CD4-positive, alpha-beta T cell (primary cell): ENCODE measurements at regions not wholly inside any gene's neighbourhood (a gene's known extent, or its start where the extent isn't known, plus 50 kb on each side); places are given as distances from the start of the nearest gene placed in this dataset.

Experiments used
- ATAC-seq: fragments of 200-7000 bp; cut with Tn5 transposase; one replicate; pipeline ENCODE4 v1.10.0; 2022; ENCODE audit warnings: mild to moderate bottlenecking; ENCODE audit not compliant: poor library complexity
- CTCF ChIA-PET: fragments of 350-600 bp; sonication (Branson Sonifier 250); formaldehyde crosslinking; loops from one replicate; lab custom pipeline; 2021; ENCODE audit warnings: antibody characterized with exemption, inconsistent platforms; lab: Charles Lee
- POLR2A ChIA-PET: fragments of 350-600 bp; sonication (Branson Sonifier 250); formaldehyde crosslinking; loops from one replicate; lab custom pipeline; 2021; ENCODE audit warnings: antibody characterized with exemption, inconsistent platforms; lab: Charles Lee
- DNase-seq, 14 experiments: peaks; one replicate each; pipeline ENCODE4 v3.0.0-alpha.2; 2013 to 2020; ENCODE audit warnings: mixed read lengths in 2 of 14
- H3K27ac ChIP-seq, 2 donors: one replicate each; pipeline versions ENCODE4 v1.5.1 to v1.7.0; 2013; ENCODE audit warnings: low read length in 2 of 2, low read depth in 1 of 2, mild to moderate bottlenecking in 1 of 2
- H3K27me3 ChIP-seq, 2 experiments: 1 replicate in 1 of 2; 2 replicates in 1 of 2; pipeline versions ENCODE4 v1.6.1 to v1.7.0; 2013; ENCODE audit warnings: low read length in 2 of 2, control low read depth in 1 of 2, mild to moderate bottlenecking in 1 of 2, moderate library complexity in 1 of 2; ENCODE audit not compliant: insufficient read depth in 2 of 2, control insufficient read depth in 1 of 2
- H3K36me3 ChIP-seq: one replicate; pipeline ENCODE4 v1.6.1; 2013; ENCODE audit warnings: low read length, control low read depth; ENCODE audit not compliant: insufficient read depth
- H3K4me1 ChIP-seq: one replicate; pipeline ENCODE4 v1.6.1; 2013; ENCODE audit warnings: low read length, control low read depth; ENCODE audit not compliant: insufficient read depth
- H3K4me3 ChIP-seq: one replicate; pipeline ENCODE4 v1.5.1; 2013; ENCODE audit warnings: mild to moderate bottlenecking, low read length, moderate library complexity
- H3K9me3 ChIP-seq, 2 experiments: 1 replicate in 1 of 2; 2 replicates in 1 of 2; pipeline versions ENCODE4 v1.6.1 to v1.7.0; 2013; ENCODE audit warnings: low read length in 2 of 2, mild to moderate bottlenecking in 2 of 2, control low read depth in 1 of 2, moderate library complexity in 1 of 2; ENCODE audit not compliant: control insufficient read depth in 1 of 2, insufficient read depth in 1 of 2
- H3K27ac Mint-ChIP-seq: one replicate; pipeline ENCODE4 v1.8.0; 2020; ENCODE audit warnings: mixed read lengths
- H3K27me3 Mint-ChIP-seq: one replicate; pipeline ENCODE4 v1.8.0; 2021; ENCODE audit warnings: mixed read lengths
- H3K36me3 Mint-ChIP-seq: one replicate; pipeline ENCODE4 v1.8.0; 2021; ENCODE audit warnings: low read depth, mixed read lengths
- H3K4me1 Mint-ChIP-seq: one replicate; pipeline ENCODE4 v1.8.0; 2021; ENCODE audit warnings: low read depth, mixed read lengths
- H3K4me3 Mint-ChIP-seq: one replicate; pipeline ENCODE4 v1.8.0; 2020; ENCODE audit warnings: mild to moderate bottlenecking, mixed read lengths
- H3K9me3 Mint-ChIP-seq: one replicate; pipeline ENCODE4 v1.8.0; 2020; ENCODE audit warnings: mixed read lengths
- intact Hi-C, 2 experiments: fragments of 100-400 bp; cut with DNase I in 1 of 2; cut with micrococcal nuclease in 1 of 2; formaldehyde crosslinking; loops; one replicate each; pipeline versions ENCODE4 v1.15.1 to v1.9.0; 2023 to 2025; cut with DNase I, micrococcal nuclease
- TF ChIP-seq, protein P1 (sequence below): fragments of 200-600 bp; IDR thresholded peaks from one replicate; pipeline ENCODE4 v1.8.0; 2022; ENCODE audit warnings: antibody characterized with exemption, mild to moderate bottlenecking

GRCh38 chr1:105838071-105838470 lies 1218.4 kb upstream of the PRMT6 start:
- Histone ChIP-seq H3K27me3 (no peaks in the 10 kb centered on the region), H3K27ac (no peak overlapping the region), H3K36me3 (no peaks in the 10 kb centered on the region), H3K4me3 (no peak overlapping the region), H3K4me1 (no peaks in the 10 kb centered on the region), H3K9me3 (no peaks in the 10 kb centered on the region)
- Mint-ChIP-seq H3K4me1 (no peaks in the 10 kb centered on the region), H3K9me3 (peaks cover 11% of the 10 kb centered on the region), H3K36me3 (no peaks in the 10 kb centered on the region), H3K4me3 (no peak overlapping the region), H3K27ac (no peak overlapping the region), H3K27me3 (no peaks in the 10 kb centered on the region)
- ChIA-PET CTCF (no interaction called here), POLR2A (no interaction called here)
- intact Hi-C loops: no loop called here
- no peak for DNase-seq
- TF ChIP-seq, protein P1, sequence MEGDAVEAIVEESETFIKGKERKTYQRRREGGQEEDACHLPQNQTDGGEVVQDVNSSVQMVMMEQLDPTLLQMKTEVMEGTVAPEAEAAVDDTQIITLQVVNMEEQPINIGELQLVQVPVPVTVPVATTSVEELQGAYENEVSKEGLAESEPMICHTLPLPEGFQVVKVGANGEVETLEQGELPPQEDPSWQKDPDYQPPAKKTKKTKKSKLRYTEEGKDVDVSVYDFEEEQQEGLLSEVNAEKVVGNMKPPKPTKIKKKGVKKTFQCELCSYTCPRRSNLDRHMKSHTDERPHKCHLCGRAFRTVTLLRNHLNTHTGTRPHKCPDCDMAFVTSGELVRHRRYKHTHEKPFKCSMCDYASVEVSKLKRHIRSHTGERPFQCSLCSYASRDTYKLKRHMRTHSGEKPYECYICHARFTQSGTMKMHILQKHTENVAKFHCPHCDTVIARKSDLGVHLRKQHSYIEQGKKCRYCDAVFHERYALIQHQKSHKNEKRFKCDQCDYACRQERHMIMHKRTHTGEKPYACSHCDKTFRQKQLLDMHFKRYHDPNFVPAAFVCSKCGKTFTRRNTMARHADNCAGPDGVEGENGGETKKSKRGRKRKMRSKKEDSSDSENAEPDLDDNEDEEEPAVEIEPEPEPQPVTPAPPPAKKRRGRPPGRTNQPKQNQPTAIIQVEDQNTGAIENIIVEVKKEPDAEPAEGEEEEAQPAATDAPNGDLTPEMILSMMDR: no peak
- ATAC-seq: no peak

DNA sequence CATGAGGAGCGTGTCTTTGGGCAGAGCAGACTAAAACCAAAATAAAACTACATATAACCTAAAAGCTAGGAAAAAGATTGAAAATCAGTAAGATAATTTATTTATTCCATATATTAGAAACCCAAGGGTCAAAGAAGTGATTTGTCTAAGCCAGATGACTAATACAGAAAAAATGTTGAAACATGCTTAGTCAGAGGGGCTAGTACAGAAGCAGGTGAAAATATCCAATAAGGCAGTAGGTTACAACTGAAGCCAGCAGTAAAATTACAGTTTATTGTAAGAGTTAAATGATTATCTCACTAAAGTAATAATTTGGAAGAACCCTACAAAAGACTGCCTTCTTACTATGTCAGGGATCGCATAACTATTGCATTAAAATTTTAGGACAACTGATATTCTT lies 1190.9 kb upstream of the PRMT6 start:
- ChIA-PET CTCF (no interaction called here), POLR2A (no interaction called here)
- Histone ChIP-seq H3K36me3 (no peaks in the 10 kb centered on the region), H3K27ac (no peak overlapping the region), H3K4me3 (no peak overlapping the region), H3K4me1 (no peaks in the 10 kb centered on the region), H3K27me3 (no peaks in the 10 kb centered on the region), H3K9me3 (peaks cover 0 to 5% of the 10 kb centered on the region in 2 experiments)
- peaks cover 7% of the 10 kb centered on the region for H3K9me3 Mint-ChIP-seq
- H3K27ac Mint-ChIP-seq: no peak overlapping the region
- no peak overlapping the region for H3K4me3 Mint-ChIP-seq
- TF ChIP-seq, protein P1: no peak
- intact Hi-C loops: no loop called here
- H3K4me1 Mint-ChIP-seq: no peaks in the 10 kb centered on the region
- H3K27me3 Mint-ChIP-seq: no peaks in the 10 kb centered on the region
- DNase-seq: no peak
- ATAC-seq: no peak
- no peaks in the 10 kb centered on the region for H3K36me3 Mint-ChIP-seq

DNA sequence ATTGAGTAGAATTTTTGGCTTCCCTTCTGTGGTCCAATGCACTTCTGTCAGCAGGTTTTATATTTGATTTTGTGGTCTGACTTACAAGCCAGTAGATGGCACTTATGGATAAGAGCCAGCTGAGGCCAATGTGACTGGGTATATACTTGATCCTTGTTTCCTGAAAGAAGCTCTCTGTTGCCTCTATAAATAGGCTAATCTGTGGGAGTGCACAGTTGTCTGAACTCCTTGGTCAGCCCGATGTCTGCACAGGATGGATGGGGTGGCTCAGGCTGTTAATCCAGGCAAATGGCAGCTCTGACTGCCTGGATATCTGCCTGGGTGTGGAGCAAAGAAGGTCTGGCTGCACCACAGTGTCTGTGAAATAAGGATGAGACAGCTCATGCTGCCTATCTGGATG lies 1183.7 kb upstream of the PRMT6 start:
- no peaks in the 10 kb centered on the region for H3K36me3 Mint-ChIP-seq
- CTCF ChIA-PET: no interaction called here
- H3K27ac Mint-ChIP-seq: no peak overlapping the region
- H3K9me3 Mint-ChIP-seq: peaks cover 19% of the 10 kb centered on the region
- TF ChIP-seq, protein P1: no peak
- Histone ChIP-seq H3K4me3 (no peak overlapping the region), H3K27ac (no peak overlapping the region), H3K4me1 (no peaks in the 10 kb centered on the region), H3K36me3 (no peaks in the 10 kb centered on the region), H3K27me3 (no peaks in the 10 kb centered on the region), H3K9me3 (peaks cover 0 to 10% of the 10 kb centered on the region in 2 experiments)
- H3K4me3 Mint-ChIP-seq: no peak overlapping the region
- intact Hi-C loops: no loop called here
- H3K4me1 Mint-ChIP-seq: no peaks in the 10 kb centered on the region
- ATAC-seq (no peak), DNase-seq (no peak)
- no peaks in the 10 kb centered on the region for H3K27me3 Mint-ChIP-seq
- POLR2A ChIA-PET: no interaction called here
